GM12878 (cell line): ENCODE measurements at regions not wholly inside any gene's neighbourhood (a gene's known extent, or its start where the extent isn't known, plus 50 kb on each side); places are given as distances from the start of the nearest gene placed in this dataset.

Experiments
- ATAC-seq: fragments of 200-7000 bp; cut with Tn5 transposase; 3 replicates; pipeline ENCODE4 v1.9.1; 2020; ENCODE audit warnings: mild to moderate bottlenecking, moderate library complexity
- BruUV-seq: library from RNA; stranded (reverse); fragments of 400-500 nt; replicated peaks from 2 replicates; lab custom pipeline; 2021; lab: Mats Ljungman, UMichigan
- CTCF ChIA-PET: fragments of 300-600 bp; sonication (Branson Sonifier 250); formaldehyde crosslinking; extraction: SDS; loops from one replicate; lab custom pipeline; 2021; ENCODE audit warnings: inconsistent platforms; lab: Yijun Ruan, JAX
- POLR2A ChIA-PET: fragments of 350-600 bp; formaldehyde crosslinking; extraction: SDS; loops from one replicate; lab custom pipeline; 2021; ENCODE audit warnings: inconsistent platforms; lab: Charles Lee
- RAD21 ChIA-PET: fragments of 300-600 bp; sonication (Branson Sonifier 250); formaldehyde crosslinking; loops from one replicate; lab custom pipeline; 2023; ENCODE audit warnings: antibody characterized with exemption; ENCODE audit not compliant: unreplicated experiment; lab: Charles Lee
- SMC1A ChIA-PET: fragments of 300-600 bp; sonication (Branson Sonifier 250); formaldehyde crosslinking; loops from one replicate; lab custom pipeline; 2023; ENCODE audit not compliant: unreplicated experiment, uncharacterized antibody; lab: Charles Lee
- DNase-seq: peaks from one replicate; pipeline ENCODE4 v3.0.0-alpha.2; 2011; ENCODE audit warnings: low read depth, low spot score
- FAIRE-seq: peaks from 3 replicates; lab custom pipeline; 2011; peaks lifted over from hg19 to GRCh38; lab: Jason Lieb, UNC
- H2AFZ ChIP-seq: 2 replicates; pipeline ENCODE4 v1.6.0; 2011; ENCODE audit warnings: low read depth, low read length, control low read depth; ENCODE audit not compliant: control insufficient read depth
- H3K27ac ChIP-seq: 2 replicates; pipeline ENCODE4 v1.5.1; 2011; ENCODE audit warnings: control low read depth; ENCODE audit not compliant: control insufficient read depth, insufficient read depth
- H3K27me3 ChIP-seq, 2 experiments: replicated peaks in 1 of 2; 2 replicates each; pipeline versions ENCODE4 v1.6.0 to v1.6.1; 2011; ENCODE audit warnings: low read length in 1 of 2; ENCODE audit not compliant: control insufficient read depth in 2 of 2, insufficient read depth in 2 of 2
- H3K36me3 ChIP-seq, 2 experiments: 2 replicates each; pipeline ENCODE4 v1.5.1; 2011; ENCODE audit warnings: low read length in 1 of 2; ENCODE audit not compliant: control insufficient read depth in 2 of 2, insufficient read depth in 2 of 2
- H3K4me1 ChIP-seq: 2 replicates; pipeline ENCODE4 v1.6.1; 2011; ENCODE audit warnings: mild to moderate bottlenecking, low read length, moderate library complexity, mixed read lengths; ENCODE audit not compliant: control insufficient read depth, insufficient read depth
- H3K4me2 ChIP-seq: 2 replicates; pipeline ENCODE4 v1.6.0; 2011; ENCODE audit warnings: control low read depth; ENCODE audit not compliant: control insufficient read depth, insufficient read depth
- H3K4me3 ChIP-seq: fragments of 200-600 bp; sonication (generic); 2 replicates; pipeline ENCODE4 v1.5.1; 2016
- H3K79me2 ChIP-seq: 2 replicates; pipeline ENCODE4 v1.6.0; 2011; ENCODE audit warnings: low read length; ENCODE audit not compliant: control insufficient read depth, insufficient read depth
- H3K9ac ChIP-seq: 2 replicates; pipeline ENCODE4 v1.8.0; 2011; ENCODE audit warnings: low read length, control low read depth, mixed read lengths; ENCODE audit not compliant: control insufficient read depth, insufficient read depth
- H3K9me3 ChIP-seq: replicated peaks from 3 replicates; pipeline ENCODE4 v1.5.1; 2011; ENCODE audit warnings: mild to moderate bottlenecking, low read length; ENCODE audit not compliant: control insufficient read depth, insufficient read depth
- H4K20me1 ChIP-seq: 2 replicates; pipeline ENCODE4 v1.6.0; 2011; ENCODE audit not compliant: control insufficient read depth, insufficient read depth
- CBX3 ChIP-seq: fragments of 200-600 bp; sonication (generic); IDR thresholded peaks from 2 replicates; pipeline ENCODE4 v1.6.1; 2016; ENCODE audit warnings: low read depth, borderline replicate concordance
- CEBPB ChIP-seq, 2 experiments: fragments of 150-350 bp in 1 of 2; IDR thresholded peaks; 2 replicates each; pipeline ENCODE4 v1.6.1; 2012 to 2014; ENCODE audit warnings: low read depth in 2 of 2, low read length in 2 of 2, borderline replicate concordance in 1 of 2, inconsistent platforms in 1 of 2
- EGR1 ChIP-seq, 2 experiments: IDR thresholded peaks; 1 replicate in 1 of 2; 2 replicates in 1 of 2; pipeline ENCODE4 v1.6.1; 2011 to 2012; ENCODE audit warnings: low read depth in 2 of 2, low read length in 2 of 2, borderline replicate concordance in 1 of 2, mild to moderate bottlenecking in 1 of 2, moderate library complexity in 1 of 2
- IKZF2 ChIP-seq, 2 experiments: fragments of 450-650 bp; IDR thresholded peaks; 2 replicates each; pipeline ENCODE4 v1.6.1; 2017; ENCODE audit warnings: mild to moderate bottlenecking in 2 of 2, moderate library complexity in 2 of 2
- KDM1A ChIP-seq: fragments of 200-600 bp; sonication (generic); IDR thresholded peaks from 2 replicates; pipeline ENCODE4 v1.6.1; 2016; ENCODE audit warnings: borderline replicate concordance
- MYC ChIP-seq: IDR thresholded peaks from 2 replicates; pipeline ENCODE4 v1.6.1; 2011; ENCODE audit warnings: mild to moderate bottlenecking, low read length, moderate library complexity, inconsistent platforms; ENCODE audit not compliant: insufficient read depth, insufficient replicate concordance, insufficient read length, severe bottlenecking
- NFYA ChIP-seq: IDR thresholded peaks from 2 replicates; pipeline ENCODE4 v1.6.1; 2011; ENCODE audit warnings: low read depth, mild to moderate bottlenecking, low read length, improper control_type of control experiment, borderline replicate concordance
- RCOR1 ChIP-seq: conservative IDR thresholded peaks from 2 replicates; pipeline ENCODE4 v1.6.1; 2012; ENCODE audit warnings: low read depth, low read length, improper control_type of control experiment
- RELA ChIP-seq: fragments of 450-650 bp; IDR thresholded peaks from 2 replicates; pipeline ENCODE4 v1.8.0; 2014; ENCODE audit warnings: borderline replicate concordance; ENCODE audit not compliant: partially characterized antibody
- RUNX3 ChIP-seq: IDR thresholded peaks from 2 replicates; pipeline ENCODE4 v1.6.1; 2012; ENCODE audit warnings: low read length, inconsistent platforms
- TARDBP ChIP-seq: IDR thresholded peaks from 2 replicates; pipeline ENCODE4 v1.6.1; 2016; ENCODE audit warnings: borderline replicate concordance
- ZNF24 ChIP-seq: fragments of 450-650 bp; IDR thresholded peaks from 2 replicates; pipeline ENCODE4 v1.6.1; 2017; ENCODE audit warnings: antibody characterized with exemption, mild to moderate bottlenecking
- ZNF274 ChIP-seq: IDR thresholded peaks from one replicate; pipeline ENCODE4 v1.8.0; 2011; ENCODE audit not compliant: insufficient read length, insufficient read depth
- WGBS: methylation state at CpG from one replicate; pipeline ENCODE4 v1.1.6; 2016; ENCODE audit warnings: low lambda C conversion rate; ENCODE audit not compliant: insufficient replicate concordance, insufficient coverage; ENCODE audit errors: missing lambda C conversion rate; 5-methylcytosine and 5-hydroxymethylcytosine counted together
- in situ Hi-C: fragments of 300-500 bp; cut with MboI; formaldehyde crosslinking; loops from 9 replicates; pipeline ENCODE4 v1.14.3; 2018; ENCODE audit warnings: mixed read lengths
- intact Hi-C: fragments of 100-400 bp; cut with micrococcal nuclease; formaldehyde crosslinking; loops from one replicate; pipeline ENCODE4 v1.14.2; 2022; ENCODE audit not compliant: unreplicated experiment
- TF ChIP-seq, protein P1 (sequence below): IDR thresholded peaks from 2 replicates; pipeline ENCODE4 v1.6.1; 2011; ENCODE audit warnings: low read depth, mild to moderate bottlenecking, low read length, moderate library complexity, borderline replicate concordance; ENCODE audit errors: extremely low read depth
- TF ChIP-seq, protein P2 (sequence below): fragments of 450-650 bp; IDR thresholded peaks from 2 replicates; pipeline ENCODE4 v1.6.1; 2017; ENCODE audit warnings: low read depth, mild to moderate bottlenecking, moderate library complexity
- TF ChIP-seq, protein P3 (sequence below): IDR thresholded peaks from 2 replicates; pipeline ENCODE4 v1.6.1; 2012; ENCODE audit warnings: low read length, inconsistent platforms
- TF ChIP-seq, protein P4 (sequence below): fragments of 150-350 bp; IDR thresholded peaks from 2 replicates; pipeline ENCODE4 v1.6.1; 2014; ENCODE audit warnings: mild to moderate bottlenecking, low read depth, low read length

DNA sequence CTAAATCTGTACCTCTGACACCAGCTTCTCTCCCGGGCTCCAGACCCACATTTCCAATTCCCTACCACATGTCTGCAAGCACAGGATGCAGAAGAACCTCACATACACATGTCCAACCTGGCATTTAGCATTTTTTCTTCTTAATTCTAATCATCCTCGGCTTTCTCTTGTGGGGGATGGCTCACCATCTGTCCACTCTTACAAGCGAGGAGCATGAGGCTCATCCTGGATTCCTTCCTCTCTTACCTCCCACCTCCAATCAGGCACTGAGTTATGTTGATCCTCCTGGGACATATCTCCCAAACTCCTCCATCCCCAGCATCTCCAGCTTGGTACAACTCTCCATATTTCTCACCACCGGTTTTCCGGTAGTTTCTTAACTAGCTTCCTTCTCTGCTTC, 149.8 kb upstream of the LARGE1 start:
- Histone ChIP-seq H3K79me2 (no peaks in the 10 kb centered on the region), H3K4me3 (no peak overlapping the region), H3K4me1 (no peaks in the 10 kb centered on the region), H4K20me1 (no peaks in the 10 kb centered on the region), H3K27me3 (no peaks in the 10 kb centered on the region), H2AFZ (no peak overlapping the region), H3K36me3 (no peaks in the 10 kb centered on the region), H3K27ac (no peak overlapping the region), H3K9me3 (no peaks in the 10 kb centered on the region), H3K9ac (no peak overlapping the region), H3K4me2 (no peak overlapping the region)
- SMC1A ChIA-PET: no interaction called here
- TF ChIP-seq EGR1 (IDR thresholded peaks at IDR 0.05; ENCODE audit: borderline replicate concordance in 1 of 2, low read depth in 2 of 2, low read length in 2 of 2) (no peak), TARDBP (no peak), CEBPB (IDR thresholded peaks at IDR 0.05; ENCODE audit: borderline replicate concordance in 1 of 2, low read depth in 2 of 2, low read length in 2 of 2) (no peak), ZNF274 (no peak), ZNF24 (no peak), RUNX3 (no peak), CBX3 (no peak), NFYA (no peak), RCOR1 (no peak), MYC (no peak), IKZF2 (IDR thresholded peaks at IDR 0.05) (no peak), KDM1A (no peak), RELA (no peak)
- TF ChIP-seq, protein P1, sequence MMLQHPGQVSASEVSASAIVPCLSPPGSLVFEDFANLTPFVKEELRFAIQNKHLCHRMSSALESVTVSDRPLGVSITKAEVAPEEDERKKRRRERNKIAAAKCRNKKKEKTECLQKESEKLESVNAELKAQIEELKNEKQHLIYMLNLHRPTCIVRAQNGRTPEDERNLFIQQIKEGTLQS: no peak
- TF ChIP-seq, protein P2, sequence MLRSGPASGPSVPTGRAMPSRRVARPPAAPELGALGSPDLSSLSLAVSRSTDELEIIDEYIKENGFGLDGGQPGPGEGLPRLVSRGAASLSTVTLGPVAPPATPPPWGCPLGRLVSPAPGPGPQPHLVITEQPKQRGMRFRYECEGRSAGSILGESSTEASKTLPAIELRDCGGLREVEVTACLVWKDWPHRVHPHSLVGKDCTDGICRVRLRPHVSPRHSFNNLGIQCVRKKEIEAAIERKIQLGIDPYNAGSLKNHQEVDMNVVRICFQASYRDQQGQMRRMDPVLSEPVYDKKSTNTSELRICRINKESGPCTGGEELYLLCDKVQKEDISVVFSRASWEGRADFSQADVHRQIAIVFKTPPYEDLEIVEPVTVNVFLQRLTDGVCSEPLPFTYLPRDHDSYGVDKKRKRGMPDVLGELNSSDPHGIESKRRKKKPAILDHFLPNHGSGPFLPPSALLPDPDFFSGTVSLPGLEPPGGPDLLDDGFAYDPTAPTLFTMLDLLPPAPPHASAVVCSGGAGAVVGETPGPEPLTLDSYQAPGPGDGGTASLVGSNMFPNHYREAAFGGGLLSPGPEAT: no peak
- TF ChIP-seq, protein P3, sequence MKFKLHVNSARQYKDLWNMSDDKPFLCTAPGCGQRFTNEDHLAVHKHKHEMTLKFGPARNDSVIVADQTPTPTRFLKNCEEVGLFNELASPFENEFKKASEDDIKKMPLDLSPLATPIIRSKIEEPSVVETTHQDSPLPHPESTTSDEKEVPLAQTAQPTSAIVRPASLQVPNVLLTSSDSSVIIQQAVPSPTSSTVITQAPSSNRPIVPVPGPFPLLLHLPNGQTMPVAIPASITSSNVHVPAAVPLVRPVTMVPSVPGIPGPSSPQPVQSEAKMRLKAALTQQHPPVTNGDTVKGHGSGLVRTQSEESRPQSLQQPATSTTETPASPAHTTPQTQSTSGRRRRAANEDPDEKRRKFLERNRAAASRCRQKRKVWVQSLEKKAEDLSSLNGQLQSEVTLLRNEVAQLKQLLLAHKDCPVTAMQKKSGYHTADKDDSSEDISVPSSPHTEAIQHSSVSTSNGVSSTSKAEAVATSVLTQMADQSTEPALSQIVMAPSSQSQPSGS: no peak
- TF ChIP-seq, protein P4, sequence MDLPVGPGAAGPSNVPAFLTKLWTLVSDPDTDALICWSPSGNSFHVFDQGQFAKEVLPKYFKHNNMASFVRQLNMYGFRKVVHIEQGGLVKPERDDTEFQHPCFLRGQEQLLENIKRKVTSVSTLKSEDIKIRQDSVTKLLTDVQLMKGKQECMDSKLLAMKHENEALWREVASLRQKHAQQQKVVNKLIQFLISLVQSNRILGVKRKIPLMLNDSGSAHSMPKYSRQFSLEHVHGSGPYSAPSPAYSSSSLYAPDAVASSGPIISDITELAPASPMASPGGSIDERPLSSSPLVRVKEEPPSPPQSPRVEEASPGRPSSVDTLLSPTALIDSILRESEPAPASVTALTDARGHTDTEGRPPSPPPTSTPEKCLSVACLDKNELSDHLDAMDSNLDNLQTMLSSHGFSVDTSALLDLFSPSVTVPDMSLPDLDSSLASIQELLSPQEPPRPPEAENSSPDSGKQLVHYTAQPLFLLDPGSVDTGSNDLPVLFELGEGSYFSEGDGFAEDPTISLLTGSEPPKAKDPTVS: no peak
- RAD21 ChIA-PET: no interaction called here
- no TSS peak for BruUV-seq
- POLR2A ChIA-PET: no interaction called here
- DNase-seq (no peak), ATAC-seq (no peak), FAIRE-seq (no peak)
- 41% methylated on average over 5 of the region's 5 CpGs for WGBS
- in situ Hi-C loops (no loop called here), intact Hi-C loops (no loop called here)
- CTCF ChIA-PET: no interaction called here
